ENCODE measurements at regions not wholly inside any gene's neighbourhood (a gene's known extent, or its start where the extent isn't known, plus 50 kb on each side); places are given as distances from the start of the nearest gene placed in this dataset.
"Not testable (repeated sequence)": the region's sequence is repeated elsewhere in the genome, so short reads cannot be mapped to it uniquely, and the experiment has no call there.

- WGBS = 51% methylated on average over 1 of the region's 1 CpG
- Histone ChIP-seq H3K4me3 (ENCODE audit: low read depth, low read length) (no peak overlapping the region), H3K4me1 (ENCODE audit: insufficient read depth) (no peaks in the 10 kb centered on the region), H3K36me3 (ENCODE audit: insufficient read depth) (no peaks in the 10 kb centered on the region), H3K27ac (ENCODE audit: low read depth) (no peak overlapping the region)
- DNase-seq (ENCODE audit: extremely low spot score) = no peak
These were observed 87.7 kb downstream of the DCK start for GRCh38 chr4:71081192-71081591.

GRCh38 chr4:71093745-71094144 is 100.3 kb downstream of the DCK start:
- Histone ChIP-seq H3K36me3 (ENCODE audit: insufficient read depth) (no peaks in the 10 kb centered on the region), H3K27ac (ENCODE audit: low read depth) (no peak overlapping the region), H3K4me3 (ENCODE audit: low read depth, low read length) (no peak overlapping the region), H3K4me1 (ENCODE audit: insufficient read depth) (no peaks in the 10 kb centered on the region)
- 73% methylated on average over 1 of the region's 1 CpG for WGBS
- no peak for DNase-seq (ENCODE audit: extremely low spot score)

GRCh38 chr4:71094201-71094600 is 100.8 kb downstream of the DCK start:
- H3K27ac ChIP-seq (ENCODE audit: low read depth) = no peak overlapping the region
- H3K36me3 ChIP-seq (ENCODE audit: insufficient read depth) = no peaks in the 10 kb centered on the region
- no peak overlapping the region for H3K4me3 ChIP-seq (ENCODE audit: low read depth, low read length)
- no peak for DNase-seq (ENCODE audit: extremely low spot score)
- H3K4me1 ChIP-seq (ENCODE audit: insufficient read depth) = no peaks in the 10 kb centered on the region

- WGBS = 92% methylated on average over 2 of the region's 2 CpGs
- no peak for DNase-seq (ENCODE audit: extremely low spot score)
- Histone ChIP-seq H3K4me1 (ENCODE audit: insufficient read depth) (no peaks in the 10 kb centered on the region), H3K36me3 (ENCODE audit: insufficient read depth) (no peaks in the 10 kb centered on the region), H3K4me3 (ENCODE audit: low read depth, low read length) (no peak overlapping the region), H3K27ac (ENCODE audit: low read depth) (no peak overlapping the region)
These were observed 101.7 kb downstream of the DCK start for GRCh38 chr4:71095141-71095540.

GRCh38 chr4:71095545-71095944 is 102.1 kb downstream of the DCK start:
- 96% methylated on average over 1 of the region's 1 CpG for WGBS
- Histone ChIP-seq H3K4me3 (ENCODE audit: low read depth, low read length) (no peak overlapping the region), H3K36me3 (ENCODE audit: insufficient read depth) (no peaks in the 10 kb centered on the region), H3K4me1 (ENCODE audit: insufficient read depth) (no peaks in the 10 kb centered on the region), H3K27ac (ENCODE audit: low read depth) (no peak overlapping the region)
- DNase-seq (ENCODE audit: extremely low spot score) = no peak

GRCh38 chr4:71107726-71108125 is 114.3 kb downstream of the DCK start:
- Histone ChIP-seq H3K27ac (ENCODE audit: low read depth) (no peak overlapping the region), H3K36me3 (ENCODE audit: insufficient read depth) (no peaks in the 10 kb centered on the region)
- 73% methylated on average over 2 of the region's 2 CpGs for WGBS

GRCh38 chr4:71110499-71110898 is 117.0 kb downstream of the DCK start:
- no peak for DNase-seq (ENCODE audit: extremely low spot score)
- no peak overlapping the region for H3K4me3 ChIP-seq (ENCODE audit: low read depth, low read length)
- H3K27ac ChIP-seq (ENCODE audit: low read depth) = no peak overlapping the region
- H3K4me1 ChIP-seq (ENCODE audit: insufficient read depth) = no peaks in the 10 kb centered on the region
- 68% methylated on average over 2 of the region's 2 CpGs for whole genome bisulfite sequencing
- H3K36me3 ChIP-seq (ENCODE audit: insufficient read depth) = no peaks in the 10 kb centered on the region

More at GRCh38 chr4:71107726-71108125, 114.3 kb downstream of the DCK start:
- Histone ChIP-seq H3K4me1 (ENCODE audit: insufficient read depth) (no peaks in the 10 kb centered on the region), H3K4me3 (ENCODE audit: low read depth, low read length) (no peak overlapping the region)
- DNase-seq (ENCODE audit: extremely low spot score) = no peak

- not testable (repeated sequence) for H3K4me3 ChIP-seq (ENCODE audit: low read depth, low read length); H3K27ac ChIP-seq (ENCODE audit: low read depth); DNase-seq (ENCODE audit: extremely low spot score); H3K36me3 ChIP-seq (ENCODE audit: insufficient read depth); H3K4me1 ChIP-seq (ENCODE audit: insufficient read depth)
- WGBS = 48% methylated on average over 4 of the region's 4 CpGs
These were observed 117.7 kb downstream of the DCK start for GRCh38 chr4:71111133-71111532.

- Histone ChIP-seq H3K36me3 (ENCODE audit: insufficient read depth) (no peaks in the 10 kb centered on the region), H3K4me1 (ENCODE audit: insufficient read depth) (no peaks in the 10 kb centered on the region), H3K27ac (ENCODE audit: low read depth) (no peak overlapping the region), H3K4me3 (ENCODE audit: low read depth, low read length) (no peak overlapping the region)
- 93% methylated on average over 1 of the region's 1 CpG for WGBS
- no peak for DNase-seq (ENCODE audit: extremely low spot score)
These were observed 119.8 kb downstream of the DCK start for GRCh38 chr4:71113294-71113693.

GRCh38 chr4:71120831-71121524 is 127.5 kb downstream of the DCK start:
- Histone ChIP-seq H3K27ac (ENCODE audit: low read depth) (no peak overlapping the region), H3K4me1 (ENCODE audit: insufficient read depth) (no peaks in the 10 kb centered on the region), H3K36me3 (ENCODE audit: insufficient read depth) (no peaks in the 10 kb centered on the region), H3K4me3 (ENCODE audit: low read depth, low read length) (no peak overlapping the region)
- 94% methylated on average over 37 of the region's 37 CpGs for WGBS
- DNase-seq (ENCODE audit: extremely low spot score) = no peak

GRCh38 chr4:71123951-71124350 is 130.5 kb downstream of the DCK start:
- 94% methylated on average over 4 of the region's 4 CpGs for WGBS
- no peak for DNase-seq (ENCODE audit: extremely low spot score)
- H3K27ac ChIP-seq (ENCODE audit: low read depth) = no peak overlapping the region
- H3K4me3 ChIP-seq (ENCODE audit: low read depth, low read length) = no peak overlapping the region
- no peaks in the 10 kb centered on the region for H3K4me1 ChIP-seq (ENCODE audit: insufficient read depth)
- no peaks in the 10 kb centered on the region for H3K36me3 ChIP-seq (ENCODE audit: insufficient read depth)

- WGBS = 85% methylated on average over 4 of the region's 4 CpGs
- H3K36me3 ChIP-seq (ENCODE audit: insufficient read depth) = no peaks in the 10 kb centered on the region
- DNase-seq (ENCODE audit: extremely low spot score) = no peak
- no peak overlapping the region for H3K27ac ChIP-seq (ENCODE audit: low read depth)
- no peaks in the 10 kb centered on the region for H3K4me1 ChIP-seq (ENCODE audit: insufficient read depth)
- no peak overlapping the region for H3K4me3 ChIP-seq (ENCODE audit: low read depth, low read length)
These were observed 131.7 kb downstream of the DCK start for GRCh38 chr4:71125137-71125536.

- no peaks in the 10 kb centered on the region for H3K4me1 ChIP-seq (ENCODE audit: insufficient read depth)
- DNase-seq (ENCODE audit: extremely low spot score) = no peak
- H3K36me3 ChIP-seq (ENCODE audit: insufficient read depth) = no peaks in the 10 kb centered on the region
- H3K4me3 ChIP-seq (ENCODE audit: low read depth, low read length) = no peak overlapping the region
- 84% methylated on average over 1 of the region's 1 CpG for WGBS
- H3K27ac ChIP-seq (ENCODE audit: low read depth) = no peak overlapping the region
These were observed 133.3 kb downstream of the DCK start for GRCh38 chr4:71126719-71127118.

- no peak for DNase-seq (ENCODE audit: extremely low spot score)
These were observed 137.6 kb downstream of the DCK start for GRCh38 chr4:71130827-71131603.

More at GRCh38 chr4:71130827-71131603, 137.6 kb downstream of the DCK start:
- H3K36me3 ChIP-seq (ENCODE audit: insufficient read depth) = no peaks in the 10 kb centered on the region
- no peak overlapping the region for H3K27ac ChIP-seq (ENCODE audit: low read depth)
- H3K4me1 ChIP-seq (ENCODE audit: insufficient read depth) = no peaks in the 10 kb centered on the region
- 47% methylated on average over 9 of the region's 9 CpGs for WGBS
- H3K4me3 ChIP-seq (ENCODE audit: low read depth, low read length) = no peak overlapping the region
